Muscle of arm (tissue), 1 donor: ENCODE measurements at regions not wholly inside any gene's neighbourhood (a gene's known extent, or its start where the extent isn't known, plus 50 kb on each side); places are given as distances from the start of the nearest gene placed in this dataset.

ENCODE experiments used
- DNase-seq: peaks from one replicate; pipeline ENCODE4 v3.0.0-alpha.2; 2013

DNA sequence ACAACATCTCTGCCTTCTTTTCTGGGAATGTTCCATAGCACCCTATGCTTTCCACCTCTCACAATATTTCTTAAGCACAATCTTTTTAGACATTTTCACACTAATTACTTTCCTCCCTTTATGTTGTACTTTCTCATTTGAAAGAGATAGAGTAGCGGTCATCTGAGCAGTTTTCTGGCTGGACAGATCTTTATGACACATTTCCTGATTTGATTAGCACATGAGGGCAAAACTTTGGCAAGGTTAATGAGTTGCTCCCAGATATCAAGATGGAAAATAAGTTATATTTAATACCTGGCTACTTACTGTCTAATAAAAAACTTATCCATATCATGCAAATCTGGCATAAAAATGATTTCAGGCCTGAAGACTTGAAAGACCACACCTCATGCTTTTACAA, 723.9 kb downstream of the SOCS6 start:
- no peak for DNase-seq

DNA sequence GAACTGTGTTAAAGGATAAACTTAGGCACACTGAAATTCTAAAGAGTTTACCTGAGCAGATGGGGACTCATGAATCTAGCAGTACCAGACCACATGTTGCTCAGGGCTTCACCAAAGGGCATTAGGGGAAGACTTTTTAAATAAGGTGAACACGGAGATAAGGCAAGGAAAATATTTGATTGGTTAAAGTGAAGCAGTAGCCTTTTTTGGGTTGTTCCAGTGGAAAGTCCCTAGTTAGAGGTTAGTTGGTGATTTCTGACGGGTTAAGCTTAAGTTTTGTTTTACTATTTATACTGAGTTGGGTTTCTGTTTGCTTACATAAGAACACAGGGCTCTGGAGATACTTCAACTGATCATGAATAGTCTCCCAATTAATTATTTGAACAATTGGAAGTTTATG, 722.5 kb downstream of the SOCS6 start:
- no peak for DNase-seq

DNA sequence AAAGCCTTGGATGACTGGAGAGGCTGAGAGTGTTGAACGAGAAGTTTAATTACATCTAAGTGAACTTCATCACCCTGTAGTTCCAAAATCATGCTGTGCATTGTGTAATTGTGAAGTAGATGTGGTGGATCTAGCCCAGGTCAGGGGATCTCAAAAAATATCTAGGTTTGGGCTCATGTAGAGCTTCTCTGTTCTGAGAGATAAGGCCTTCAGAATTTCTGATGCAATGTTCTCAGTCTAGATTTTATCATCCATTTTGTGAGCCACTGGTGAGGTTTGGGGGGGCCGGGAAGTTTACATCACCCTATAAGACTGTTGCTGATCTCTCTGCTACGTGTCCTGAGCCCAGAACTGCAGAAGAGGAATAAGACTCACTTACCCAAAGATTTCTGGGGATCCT, 719.4 kb downstream of the SOCS6 start:
- DNase-seq = no peak

DNA sequence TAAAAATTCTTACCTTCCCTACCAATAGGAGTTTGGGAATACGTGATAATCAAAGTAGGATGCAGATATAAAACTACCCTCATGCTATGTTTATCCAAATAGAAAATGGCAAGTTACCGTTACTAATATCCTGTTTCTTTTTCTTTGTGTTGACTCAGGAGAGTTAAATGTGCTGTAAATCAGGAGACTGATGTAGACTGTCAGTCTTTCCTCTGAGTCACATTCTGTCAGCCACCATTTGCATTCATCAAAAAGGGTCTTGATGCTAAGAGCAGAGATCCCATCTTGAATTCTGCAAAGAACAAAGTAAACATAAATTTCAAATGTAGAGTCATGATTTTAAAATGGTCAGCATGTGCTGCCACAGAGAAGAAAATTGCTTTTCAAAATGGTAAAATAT, 712.8 kb downstream of the SOCS6 start:
- no peak for DNase-seq

DNA sequence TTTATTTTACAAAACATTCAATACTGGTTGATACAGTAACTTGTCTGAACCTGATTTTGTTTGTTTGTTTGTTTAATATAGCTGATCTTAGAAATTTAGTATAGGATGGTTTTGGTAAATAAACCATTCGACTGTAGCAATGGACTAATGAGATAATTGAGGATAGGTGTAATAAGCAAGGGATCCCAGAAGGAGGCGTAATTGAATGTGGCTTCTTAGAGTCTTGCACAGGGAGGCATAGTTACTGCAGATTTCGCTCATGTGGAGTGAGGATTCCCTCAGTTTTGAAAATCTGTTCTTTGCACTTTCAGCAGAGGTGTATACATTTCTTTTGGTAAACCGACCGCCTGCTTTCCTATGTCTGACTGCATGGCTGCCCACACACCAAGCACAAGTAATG, 709.6 kb downstream of the SOCS6 start:
- no peak for DNase-seq

DNA sequence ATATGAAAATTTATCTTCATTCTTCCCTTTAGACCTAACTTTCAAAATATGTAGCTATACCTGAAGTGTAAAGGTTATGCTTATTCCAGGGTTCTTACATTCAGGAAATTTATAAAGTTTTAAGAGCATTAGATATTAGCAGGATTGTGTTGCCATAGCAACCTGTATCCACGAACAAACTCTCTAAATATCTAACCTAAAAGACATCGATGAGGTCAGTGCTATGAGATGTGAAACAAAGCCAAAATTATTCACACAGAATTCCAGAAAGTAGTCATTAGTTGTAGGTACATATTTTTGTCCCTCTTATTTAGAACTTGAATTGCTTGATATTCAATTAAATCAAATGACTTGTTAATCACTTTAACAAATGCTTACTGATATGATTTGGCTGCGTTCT, 705.3 kb downstream of the SOCS6 start:
- DNase-seq = no peak

DNA sequence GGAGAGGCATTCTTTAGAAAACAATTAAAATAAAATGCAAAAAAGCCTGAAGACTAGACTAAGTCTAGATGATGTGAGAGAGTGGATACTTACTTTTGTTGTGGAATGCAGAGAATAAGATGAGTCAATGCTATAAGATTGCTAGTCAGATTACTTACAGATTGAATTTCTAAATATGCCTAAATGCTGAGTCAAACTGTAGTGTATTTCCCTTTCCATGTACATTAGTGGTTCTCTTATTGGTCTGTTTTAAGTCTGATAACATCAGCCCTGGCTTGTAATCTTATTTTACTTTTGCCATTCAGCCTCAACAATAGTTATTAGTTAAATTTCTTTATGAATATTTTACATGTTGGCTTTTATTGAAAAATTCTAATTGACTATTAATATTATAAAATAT, 702.7 kb downstream of the SOCS6 start:
- DNase-seq = no peak

DNA sequence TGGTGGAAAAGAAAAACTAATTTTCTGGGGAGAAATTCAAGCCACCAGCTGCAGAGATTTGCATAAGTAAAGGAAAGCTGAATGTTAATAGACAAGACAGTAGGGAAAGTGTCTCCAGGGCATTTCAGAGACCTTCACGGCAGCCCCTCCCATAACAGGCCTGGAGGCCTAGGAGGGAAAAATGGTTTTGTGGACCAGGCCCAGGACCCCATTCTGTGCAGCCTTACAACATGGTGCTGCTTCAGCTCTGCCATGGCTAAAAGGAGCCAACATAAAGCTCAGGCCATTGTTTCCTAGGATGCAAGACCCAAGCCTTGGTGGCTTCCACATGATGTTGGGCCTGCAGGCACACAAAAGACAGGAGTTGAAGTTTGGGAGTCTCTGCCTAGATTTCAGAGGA, 697.1 kb downstream of the SOCS6 start:
- DNase-seq = no peak

DNA sequence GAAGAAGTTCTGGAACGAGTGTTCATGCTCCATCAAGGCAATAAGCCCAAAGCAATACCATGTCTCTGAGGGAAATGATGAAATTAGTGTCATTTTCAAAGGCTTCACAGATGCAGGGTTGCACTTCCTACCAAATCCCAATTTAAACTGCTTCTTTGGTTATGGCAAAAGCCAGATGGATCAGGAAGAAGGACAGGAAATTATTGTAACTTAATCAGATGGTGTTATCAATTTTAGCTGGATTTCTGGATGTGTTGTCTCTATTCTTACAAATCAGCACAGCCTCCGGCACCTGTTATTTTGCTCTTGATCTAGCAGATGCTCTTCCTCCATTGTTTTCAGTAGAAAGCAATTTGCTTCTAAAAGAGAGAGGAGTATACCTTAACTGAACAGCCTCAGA, 693.4 kb downstream of the SOCS6 start:
- no peak for DNase-seq

DNA sequence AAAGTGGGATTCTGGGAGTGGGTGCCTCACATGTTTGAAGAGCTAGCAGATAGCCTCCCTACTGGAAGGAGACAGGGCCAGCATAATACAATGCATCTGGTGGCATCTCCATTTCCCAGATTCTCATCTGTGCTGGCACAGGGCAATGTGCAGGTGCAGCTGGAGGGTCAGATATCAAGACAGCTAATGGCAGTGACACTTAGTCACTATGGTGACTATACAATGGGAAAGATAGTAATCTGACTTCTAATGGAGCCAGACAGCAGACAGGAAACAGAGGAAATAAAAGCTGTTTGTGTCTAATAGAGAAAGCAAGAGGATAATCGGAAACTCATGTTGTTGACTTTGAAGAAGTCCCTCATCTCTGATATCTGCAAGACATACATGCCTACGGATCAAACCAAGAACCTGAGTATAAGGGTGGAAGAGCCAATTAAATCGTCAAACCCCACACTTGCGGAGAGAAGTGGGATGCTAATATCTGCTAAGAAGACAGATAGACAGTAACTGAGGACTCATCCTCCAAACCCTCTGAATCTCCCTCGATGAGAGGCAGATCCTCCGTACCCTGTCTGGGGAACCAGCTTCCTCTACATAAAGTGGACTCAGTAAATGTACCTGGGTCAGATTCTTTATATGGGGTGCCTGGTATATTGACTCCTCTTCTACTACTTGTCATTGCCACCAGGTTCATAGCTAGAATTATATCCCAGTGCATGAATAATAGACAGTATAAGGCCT, 692.7 kb downstream of the SOCS6 start:
- no peak for DNase-seq

DNA sequence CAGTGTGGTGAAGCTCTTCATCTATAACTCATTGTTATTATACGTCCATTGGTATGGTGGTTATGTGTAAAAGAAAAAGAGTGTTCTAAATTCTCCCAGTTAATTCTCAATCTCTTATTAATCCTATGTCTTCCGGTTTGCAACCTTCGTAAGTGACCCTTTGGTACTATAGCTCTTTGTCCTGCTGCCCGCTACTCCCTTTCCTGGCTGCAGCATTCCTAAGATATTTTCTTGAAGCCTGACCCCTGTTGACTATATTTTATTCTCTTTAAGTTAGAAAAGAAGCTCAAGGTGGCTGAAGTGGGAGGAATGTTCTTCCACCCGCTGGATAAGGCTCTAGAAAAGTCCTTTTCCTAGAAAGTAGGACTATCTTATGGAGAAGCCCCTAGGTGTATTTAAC, 684.8 kb downstream of the SOCS6 start:
- no peak for DNase-seq

DNA sequence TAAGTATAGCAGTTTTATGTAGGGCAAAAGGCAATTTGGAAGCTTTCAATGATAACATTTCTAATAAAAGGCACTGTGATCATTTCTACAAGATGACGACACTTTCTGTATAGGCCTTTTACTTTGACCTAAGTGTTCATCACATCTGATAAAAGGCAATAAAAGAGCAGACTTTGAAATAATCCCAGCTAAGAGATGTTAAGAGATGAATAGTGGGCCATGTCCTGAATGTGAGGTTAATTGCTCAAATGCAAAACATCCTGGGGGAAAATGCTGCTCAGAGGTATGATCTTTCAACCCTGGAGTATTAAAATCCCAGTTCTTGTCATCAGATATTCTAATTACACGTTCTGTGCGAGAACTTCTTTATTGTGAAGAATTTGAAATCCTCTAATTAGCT, 677.6 kb downstream of the SOCS6 start:
- DNase-seq = no peak

DNA sequence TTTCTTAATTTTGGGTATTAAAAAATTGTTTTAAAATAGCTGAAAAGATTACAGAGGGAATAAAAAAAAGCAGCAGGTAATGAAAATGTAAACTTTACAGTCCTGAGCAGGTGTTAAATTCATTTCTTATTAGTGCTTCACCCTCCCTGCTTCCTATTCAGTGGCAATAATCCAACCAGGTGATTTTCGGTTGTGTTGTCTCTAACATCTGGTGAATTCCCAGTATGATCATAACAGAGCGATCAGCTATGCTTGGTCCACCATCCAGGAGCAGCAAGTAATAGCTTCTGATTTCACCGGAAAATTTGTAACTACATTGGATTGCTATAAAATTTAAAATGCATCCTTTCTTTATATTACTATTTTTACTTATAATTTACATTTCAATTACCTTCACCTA, 673.1 kb downstream of the SOCS6 start:
- no peak for DNase-seq

DNA sequence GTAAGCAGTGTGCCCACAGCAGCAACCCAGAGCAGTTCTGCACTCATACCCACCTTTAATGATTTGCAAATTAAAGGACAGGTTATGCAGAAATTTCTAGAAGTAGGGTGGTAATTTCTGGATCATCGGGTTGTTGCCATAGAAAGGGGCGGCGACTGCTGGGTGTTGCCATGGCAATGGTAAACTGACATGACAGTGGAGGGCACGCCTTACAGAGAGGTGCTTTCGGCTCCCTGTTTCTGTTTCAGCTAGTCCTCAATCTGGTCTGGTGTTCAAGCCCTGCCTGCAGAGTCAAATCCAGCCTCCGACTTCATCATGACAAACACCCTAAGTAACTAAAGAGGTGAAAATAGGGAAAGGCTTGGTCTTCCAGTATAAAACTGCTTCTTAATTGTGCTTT, 667.7 kb downstream of the SOCS6 start:
- DNase-seq = no peak

DNA sequence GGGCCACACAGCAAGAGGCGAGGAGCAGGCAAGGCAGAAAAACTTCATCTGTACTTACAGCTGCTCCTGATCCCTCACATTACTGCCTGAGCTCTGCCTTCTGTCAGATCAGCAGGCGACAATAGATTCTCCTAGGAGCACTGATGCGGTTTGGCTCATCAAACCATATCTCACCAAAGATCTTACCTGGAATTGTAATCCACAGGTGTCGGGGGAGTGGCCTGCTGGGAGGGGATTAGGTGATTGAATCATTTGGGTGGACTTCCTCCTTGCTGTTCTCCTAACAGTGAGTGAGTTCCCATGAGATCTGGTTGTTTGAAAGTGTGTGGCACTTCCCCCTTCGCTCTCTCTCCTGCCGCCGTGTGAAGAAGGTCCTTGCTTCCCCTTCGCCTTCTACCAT, 647.3 kb downstream of the SOCS6 start:
- DNase-seq = no peak

DNA sequence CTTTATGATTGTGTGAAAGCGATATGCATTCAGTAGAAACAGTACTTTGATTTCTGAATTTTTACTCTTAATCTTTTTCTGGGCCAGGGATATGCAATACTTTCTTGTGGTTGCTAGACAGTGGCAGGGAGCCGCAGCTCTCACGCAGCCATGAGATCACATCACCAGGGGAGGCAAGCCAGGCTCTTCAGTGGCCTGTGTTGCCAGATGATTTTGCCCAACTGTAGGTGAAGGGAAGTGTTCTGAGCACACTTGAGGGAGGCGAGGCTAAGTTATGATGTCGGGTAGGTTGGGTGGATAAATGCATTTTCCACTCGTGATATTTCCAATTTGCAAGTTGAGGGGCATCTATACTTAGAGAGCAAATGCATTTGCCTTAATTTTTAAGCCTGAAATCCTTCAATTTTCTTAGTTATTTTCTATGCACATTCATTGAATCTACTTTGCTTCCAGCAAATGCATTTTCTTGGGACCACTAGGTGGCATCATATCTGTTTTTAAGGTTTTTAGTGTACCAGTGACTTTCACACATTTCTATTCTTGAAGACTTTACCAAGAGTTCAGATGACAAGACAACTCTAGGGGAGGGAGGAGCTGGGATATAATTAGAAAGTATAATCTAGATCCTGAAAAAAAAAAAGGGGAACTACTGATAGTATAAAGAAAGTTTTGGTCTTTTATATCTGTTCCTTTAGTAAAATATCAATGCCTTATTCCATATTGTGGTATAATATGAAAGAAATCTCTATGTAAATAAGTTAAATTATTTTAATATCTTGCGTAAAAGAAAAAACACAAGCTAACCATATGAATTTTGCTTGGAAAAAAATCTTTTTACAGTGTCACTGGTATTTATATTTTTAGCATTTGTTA, 643.3 kb downstream of the SOCS6 start:
- DNase-seq = peak; percentile 4

DNA sequence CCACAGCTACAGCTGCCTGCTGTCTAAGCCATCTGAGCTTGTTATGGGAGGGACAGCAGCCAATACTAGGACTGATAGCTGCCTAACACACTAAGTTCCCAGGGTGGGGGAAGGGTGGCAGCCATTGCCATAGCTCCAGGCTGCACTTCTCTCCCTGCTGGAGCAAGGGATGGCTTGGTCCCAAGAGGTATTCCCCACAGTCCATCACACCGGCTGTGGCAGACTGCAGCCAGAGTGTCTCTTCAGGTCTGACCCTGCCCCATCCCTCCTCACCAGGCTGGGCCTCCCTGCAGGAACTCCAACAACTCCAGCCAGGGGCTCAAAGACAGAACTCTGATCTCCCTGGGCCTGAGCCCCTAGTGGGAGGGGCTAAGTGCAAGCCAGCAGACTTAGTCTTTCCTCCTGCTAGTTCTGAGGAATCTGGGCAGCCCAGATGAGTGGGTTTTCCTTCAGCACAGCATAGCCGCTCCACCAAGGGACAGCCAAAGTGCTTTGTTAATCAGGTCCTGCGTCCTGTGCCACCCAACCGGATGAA, 632.1 kb downstream of the SOCS6 start:
- no peak for DNase-seq

DNA sequence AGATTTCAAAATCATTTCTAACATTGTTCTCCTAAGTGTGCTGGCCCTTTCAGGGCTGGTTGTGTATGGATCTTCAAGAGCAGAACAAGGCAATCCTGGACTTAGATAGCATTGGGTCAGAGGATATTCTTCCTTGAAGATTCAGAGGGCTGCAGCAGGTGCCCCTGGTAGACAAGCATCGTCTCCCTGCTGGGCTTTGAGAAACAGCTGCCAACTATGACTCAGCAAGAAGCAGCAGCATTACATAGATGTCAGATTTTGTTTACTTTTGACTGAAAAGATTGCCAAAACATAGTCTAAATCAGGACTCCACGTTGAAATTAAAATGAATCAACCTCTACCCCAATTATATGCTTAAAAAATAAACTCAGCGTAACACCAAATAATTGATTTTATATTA, 618.8 kb downstream of the SOCS6 start:
- DNase-seq = no peak

DNA sequence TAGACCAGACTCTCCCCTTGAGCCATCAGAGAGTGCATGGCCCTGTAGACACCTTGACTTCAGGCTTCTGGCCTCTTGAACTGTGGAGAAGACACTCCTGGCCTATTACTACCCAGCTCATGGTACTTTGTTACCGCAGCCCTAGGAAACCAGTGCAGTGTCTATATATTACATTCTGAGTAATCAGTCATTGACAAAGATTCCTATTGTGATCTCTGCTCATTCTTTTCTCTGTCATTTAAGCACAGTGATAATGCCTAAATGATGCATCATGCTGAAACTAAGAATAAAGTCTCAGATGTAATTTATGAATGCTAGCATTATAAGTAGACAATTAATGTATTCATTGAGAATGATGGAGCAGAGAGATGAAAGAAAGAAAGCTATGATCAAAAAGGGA, 603.5 kb downstream of the SOCS6 start:
- DNase-seq = no peak

DNA sequence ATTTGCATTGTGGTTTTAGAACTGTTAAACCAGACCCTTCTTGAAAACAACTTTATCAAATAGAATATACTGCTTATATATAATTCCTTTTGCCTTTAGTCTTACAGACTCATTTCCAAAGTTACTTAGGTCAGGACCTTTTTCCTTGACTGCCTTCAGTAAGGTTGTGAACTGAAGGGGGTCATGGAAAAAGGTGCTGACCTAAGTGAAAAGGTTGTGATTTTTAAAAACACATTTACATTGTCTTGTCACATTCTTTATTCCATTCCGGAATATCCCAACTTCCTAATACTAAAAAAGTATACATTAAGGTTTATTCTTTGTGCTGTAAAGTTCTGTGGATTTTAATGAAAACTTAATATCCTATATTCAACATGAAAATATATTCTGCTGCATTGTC, 581.4 kb downstream of the SOCS6 start:
- no peak for DNase-seq

DNA sequence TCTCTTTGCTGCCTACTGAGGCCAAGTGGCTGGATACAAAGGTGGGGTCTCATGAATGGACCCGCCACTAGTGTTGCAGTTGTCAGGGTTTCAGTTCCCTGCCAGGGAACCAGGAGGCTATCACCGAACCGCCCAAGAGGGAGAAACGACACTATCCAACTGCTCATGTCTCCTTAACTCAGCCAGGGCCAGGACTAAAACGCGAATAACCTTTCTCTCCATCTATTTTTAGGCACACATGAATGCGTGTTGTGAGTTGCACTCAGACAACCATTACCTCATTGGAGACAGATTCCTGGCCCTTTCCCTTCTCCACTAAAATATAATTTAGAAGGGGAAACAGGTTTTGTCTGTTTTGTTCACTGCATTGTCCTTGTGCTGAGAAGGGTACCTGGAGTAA, 559.5 kb downstream of the SOCS6 start:
- DNase-seq = no peak

DNA sequence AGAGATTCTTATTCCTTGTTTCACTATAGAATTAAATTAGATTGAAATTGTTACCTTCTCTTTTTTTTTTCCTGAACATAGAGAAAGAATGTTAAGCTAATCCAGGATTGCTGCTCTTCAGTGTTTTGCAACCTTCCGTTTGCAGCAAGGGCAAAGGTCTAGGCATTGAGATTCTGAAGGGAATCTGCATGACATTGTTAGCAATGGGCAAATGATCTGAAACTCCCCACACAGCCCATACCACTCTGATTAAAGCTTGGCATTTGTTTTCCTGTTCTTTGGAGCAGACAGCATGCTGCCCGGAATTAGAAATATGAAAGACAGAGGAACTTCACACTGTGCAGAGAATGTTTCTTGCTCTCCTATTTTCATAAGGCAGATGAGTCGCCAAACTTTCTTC, 551.8 kb downstream of the SOCS6 start:
- no peak for DNase-seq

DNA sequence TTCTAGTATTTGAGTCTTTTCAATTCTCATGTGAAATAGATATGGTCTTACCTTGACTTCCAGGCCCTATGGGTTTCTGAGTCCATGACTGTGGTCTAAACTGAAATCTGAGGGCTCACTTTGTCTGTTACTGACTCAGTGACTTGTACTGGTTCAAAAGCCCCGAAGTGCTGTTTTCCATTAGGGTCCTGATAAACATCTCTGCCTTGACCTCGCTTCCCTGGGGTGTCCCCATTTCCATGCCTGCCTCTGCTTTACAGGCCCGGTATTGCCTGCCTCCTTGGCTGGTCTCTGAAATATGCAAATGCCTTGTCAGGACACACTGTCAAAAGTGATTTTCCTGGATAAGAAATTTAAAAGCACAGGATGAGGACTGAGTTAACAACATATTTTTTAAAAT, 538.8 kb downstream of the SOCS6 start:
- no peak for DNase-seq
